ENCODE measurements at regions not wholly inside any gene's neighbourhood (a gene's known extent, or its start where the extent isn't known, plus 50 kb on each side); places are given as distances from the start of the nearest gene placed in this dataset.
"Not testable (repeated sequence)": the region's sequence is repeated elsewhere in the genome, so short reads cannot be mapped to it uniquely, and the experiment has no call there.

- in situ Hi-C loops (cut with HindIII; ENCODE audit: low sequenced_read_pairs), result no loop called here
Observed at GRCh38 chr5:98214240-98215051, 559.0 kb upstream of the RGMB start.

DNA sequence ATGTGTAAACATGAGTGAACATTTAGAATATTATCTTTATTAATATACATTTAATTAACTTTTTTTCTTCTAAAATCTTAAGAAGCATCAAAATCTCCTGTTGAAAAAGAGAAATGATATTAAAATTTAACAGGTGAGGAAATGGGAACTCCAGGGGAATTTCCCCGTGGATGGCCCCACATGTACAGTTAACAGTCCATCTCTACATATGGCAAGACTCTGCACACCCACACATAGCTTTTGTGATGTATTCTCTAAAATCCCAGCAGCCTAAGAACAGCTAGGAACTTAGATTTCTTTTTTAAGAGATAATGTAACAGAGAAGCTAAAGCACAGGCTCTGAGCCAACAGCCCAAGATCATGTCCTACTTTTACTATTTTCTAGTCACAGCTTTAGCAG, 556.3 kb upstream of the RGMB start:
- in situ Hi-C loops (cut with HindIII; ENCODE audit: low sequenced_read_pairs), result no loop called here
- DNase-seq (ENCODE audit: low read depth), result no peak
- no peak overlapping the region for H3K4me3 ChIP-seq (ENCODE audit: low read depth, low read length)
- no peak for TF ChIP-seq CTCF (IDR thresholded peaks at IDR 0.05; ENCODE audit: low read depth, low read length, missing control alignments)

More at GRCh38 chr5:98214240-98215051, 559.0 kb upstream of the RGMB start:
- DNase-seq (ENCODE audit: low read depth), result peak; percentile 54
- no peak overlapping the region for H3K4me3 ChIP-seq (ENCODE audit: low read depth, low read length)
- TF ChIP-seq CTCF (IDR thresholded peaks at IDR 0.05; ENCODE audit: low read depth, low read length, missing control alignments), result no peak

GRCh38 chr5:98218838-98219237, 554.6 kb upstream of the RGMB start:
- H3K4me3 ChIP-seq (ENCODE audit: low read depth, low read length), result no peak overlapping the region
- in situ Hi-C loops (cut with HindIII; ENCODE audit: low sequenced_read_pairs), result no loop called here
- TF ChIP-seq CTCF (IDR thresholded peaks at IDR 0.05; ENCODE audit: low read depth, low read length, missing control alignments), result no peak
- DNase-seq (ENCODE audit: low read depth), result no peak

DNA sequence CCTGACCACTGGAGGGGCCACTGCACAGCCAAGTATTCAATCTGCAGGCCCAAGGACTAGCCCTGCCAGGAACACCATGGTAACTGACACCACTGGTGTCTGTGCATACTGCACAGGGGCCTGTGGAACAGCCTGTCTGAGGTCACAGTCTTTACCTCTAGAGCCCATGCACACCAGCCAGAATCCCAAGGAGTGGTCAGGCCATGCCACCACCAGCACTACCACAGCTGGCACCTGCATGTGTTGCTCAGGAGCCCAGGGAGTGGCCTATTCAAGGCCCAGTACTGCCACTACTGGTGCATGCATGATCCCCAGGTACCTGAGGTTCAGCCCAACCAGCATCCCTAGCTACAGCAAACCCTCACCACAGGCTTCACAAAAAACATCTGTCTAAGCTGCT, 546.0 kb upstream of the RGMB start:
- TF ChIP-seq CTCF (IDR thresholded peaks at IDR 0.05; ENCODE audit: low read depth, low read length, missing control alignments), result no peak
- in situ Hi-C loops (cut with HindIII; ENCODE audit: low sequenced_read_pairs), result no loop called here

DNA sequence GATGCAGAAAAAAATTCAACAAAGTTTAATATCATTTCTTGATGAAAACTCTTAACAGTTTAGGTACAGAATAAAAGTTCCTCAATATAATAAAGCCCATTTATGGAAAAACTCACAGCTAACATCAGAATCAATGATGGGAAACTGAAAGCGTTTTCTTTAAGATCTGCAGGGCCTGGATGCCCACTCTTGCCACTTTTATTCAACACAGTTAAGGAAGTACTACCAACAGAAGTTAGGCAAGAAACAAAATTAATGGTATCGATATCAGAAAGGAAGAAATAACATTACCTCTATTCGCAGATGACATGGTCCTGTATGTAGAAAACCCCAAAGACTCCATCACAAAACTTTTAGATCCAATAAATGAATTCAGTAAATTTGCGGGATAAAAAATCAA, 542.4 kb upstream of the RGMB start:
- no peak for DNase-seq (ENCODE audit: low read depth)
- no peak for TF ChIP-seq CTCF (IDR thresholded peaks at IDR 0.05; ENCODE audit: low read depth, low read length, missing control alignments)
- in situ Hi-C loops (cut with HindIII; ENCODE audit: low sequenced_read_pairs), result no loop called here
- H3K4me3 ChIP-seq (ENCODE audit: low read depth, low read length), result no peak overlapping the region

More for the DNA sequence above, 546.0 kb upstream of the RGMB start:
- no peak overlapping the region for H3K4me3 ChIP-seq (ENCODE audit: low read depth, low read length)
- DNase-seq (ENCODE audit: low read depth), result no peak

- H3K4me3 ChIP-seq (ENCODE audit: low read depth, low read length); DNase-seq (ENCODE audit: low read depth); in situ Hi-C loops (cut with HindIII; ENCODE audit: low sequenced_read_pairs): not testable (repeated sequence)
Observed at GRCh38 chr5:98237794-98238193, 535.7 kb upstream of the RGMB start.

DNA sequence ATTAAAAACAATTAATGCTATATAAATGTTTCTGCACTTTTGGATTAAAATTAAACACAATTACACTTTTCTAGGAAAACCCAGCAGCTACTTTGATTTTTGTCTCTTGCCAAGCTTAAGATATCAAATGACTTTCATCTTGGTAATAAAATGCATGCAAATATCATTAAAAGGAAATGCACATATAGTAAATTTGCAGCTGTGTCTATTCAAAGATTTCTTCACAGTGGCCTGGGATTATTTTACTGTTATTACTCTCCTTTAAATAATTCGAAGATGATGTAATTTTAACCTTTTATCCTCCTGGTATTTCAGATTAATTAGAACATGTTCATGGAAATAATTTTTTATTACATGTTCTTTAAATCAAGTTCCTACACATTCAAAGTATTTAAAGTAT, 529.5 kb upstream of the RGMB start:
- in situ Hi-C loops (cut with HindIII; ENCODE audit: low sequenced_read_pairs), result no loop called here
- no peak for TF ChIP-seq CTCF (IDR thresholded peaks at IDR 0.05; ENCODE audit: low read depth, low read length, missing control alignments)

More for the DNA sequence above, 529.5 kb upstream of the RGMB start:
- DNase-seq (ENCODE audit: low read depth), result no peak
- no peak overlapping the region for H3K4me3 ChIP-seq (ENCODE audit: low read depth, low read length)

All from astrocyte of the cerebellum (primary cell).